NCI-H2081 treated with DMSO at 0.1 percent for 48 hours (cell line): ENCODE measurements at regions not wholly inside any gene's neighbourhood (a gene's known extent, or its start where the extent isn't known, plus 50 kb on each side); places are given as distances from the start of the nearest gene placed in this dataset.
A peak's percentile ranks its signal among the peaks of the same experiment; 100 is the strongest.
"Not testable (repeated sequence)": the region's sequence is repeated elsewhere in the genome, so short reads cannot be mapped to it uniquely, and the experiment has no call there.

Experiments
- DNase-seq: peaks from one replicate; lab custom pipeline; 2025; lab: John Stamatoyannopoulos, UW

GRCh38 chr13:86425170-86425815 is 626.1 kb upstream of the SLITRK6 start:
- DNase-seq, result no peak

DNA sequence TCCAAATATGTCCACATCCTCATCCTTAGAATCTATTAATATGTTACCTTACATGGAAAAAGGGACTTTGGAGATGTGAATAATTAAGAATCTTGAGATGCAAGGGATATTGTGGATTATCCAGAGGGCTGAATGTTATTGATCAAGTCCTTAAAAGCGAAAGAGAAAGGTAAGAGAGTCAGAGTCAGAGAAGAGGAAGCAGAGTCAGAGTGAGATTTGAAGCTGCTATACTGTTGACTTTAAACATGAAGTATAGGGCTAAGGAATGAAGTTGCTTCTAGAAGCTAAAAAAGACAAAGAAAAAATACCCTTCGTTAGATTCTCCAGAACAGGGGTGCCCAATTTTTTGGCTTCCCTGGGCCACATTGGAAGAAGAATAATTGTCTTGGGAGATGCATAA is 627.2 kb upstream of the SLITRK6 start:
- no peak for DNase-seq

- DNase-seq, result no peak
These were observed 630.5 kb upstream of the SLITRK6 start for GRCh38 chr13:86429756-86430155.

- DNase-seq, result no peak
These were observed 638.8 kb upstream of the SLITRK6 start for GRCh38 chr13:86438034-86438433.

DNA sequence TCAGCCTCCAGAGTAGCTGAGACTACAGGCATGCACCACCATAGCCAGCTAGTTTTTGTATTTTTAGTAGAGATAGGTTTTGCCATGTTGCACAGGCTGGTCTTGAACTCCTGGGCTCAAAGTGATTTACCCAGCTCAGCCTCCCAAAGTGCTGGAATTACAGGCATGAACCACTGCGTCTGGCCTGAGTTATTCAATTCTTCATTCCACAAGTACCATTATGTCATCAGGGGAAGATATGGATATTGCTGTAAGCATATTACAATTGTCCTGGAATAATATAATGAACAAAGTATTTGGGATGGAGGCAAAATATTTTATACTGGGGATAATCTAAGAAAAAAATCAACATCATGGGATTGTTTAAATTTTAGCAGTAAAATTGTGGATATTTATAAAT is 646.0 kb upstream of the SLITRK6 start:
- no peak for DNase-seq

GRCh38 chr13:86445672-86446071 is 646.5 kb upstream of the SLITRK6 start:
- DNase-seq, result no peak

- peak; percentile 35 for DNase-seq
These were observed 647.1 kb upstream of the SLITRK6 start for GRCh38 chr13:86446311-86446710.

GRCh38 chr13:86447479-86447878 is 648.3 kb upstream of the SLITRK6 start:
- no peak for DNase-seq

GRCh38 chr13:86462011-86462410 is 662.8 kb upstream of the SLITRK6 start:
- no peak for DNase-seq

DNA sequence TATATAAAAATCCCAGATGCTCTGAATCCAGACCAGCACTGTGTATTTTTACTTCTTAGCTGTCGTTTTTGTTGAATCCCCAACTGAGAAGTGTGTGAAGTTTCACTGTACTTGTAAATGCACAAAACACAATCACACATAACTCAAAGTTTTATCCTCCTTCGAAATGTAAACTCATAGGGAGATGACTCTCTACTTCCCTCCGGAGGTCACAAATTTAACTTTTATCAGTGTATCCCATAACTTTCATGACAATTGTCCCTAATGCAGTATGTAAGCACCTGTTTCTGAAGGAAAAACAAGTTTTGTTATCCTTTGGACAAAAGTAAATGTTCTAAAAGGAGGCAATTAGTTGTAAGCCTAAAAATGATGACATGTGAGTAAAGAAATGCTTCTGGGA is 665.0 kb upstream of the SLITRK6 start:
- DNase-seq, result no peak

GRCh38 chr13:86474971-86475370 is 675.8 kb upstream of the SLITRK6 start:
- DNase-seq, result no peak

DNA sequence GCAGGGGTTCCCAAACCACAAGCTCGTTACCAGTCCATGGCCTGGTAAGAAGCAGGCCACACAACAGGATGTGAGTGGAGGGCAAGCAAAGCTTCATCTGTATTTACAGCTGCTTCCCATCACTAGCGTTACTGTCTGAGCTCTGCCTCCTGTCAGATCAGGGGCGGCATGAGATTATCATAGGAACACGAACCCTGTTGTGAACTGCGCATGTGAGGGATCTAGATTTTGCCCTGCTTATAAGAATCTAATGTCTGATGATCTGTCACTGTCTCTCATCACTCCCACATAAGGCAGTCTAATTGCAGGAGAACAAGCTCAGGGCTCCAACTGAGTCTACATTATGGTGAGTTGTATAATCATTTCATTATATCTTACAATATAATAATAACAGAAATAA is 677.4 kb upstream of the SLITRK6 start:
- no peak for DNase-seq

DNA sequence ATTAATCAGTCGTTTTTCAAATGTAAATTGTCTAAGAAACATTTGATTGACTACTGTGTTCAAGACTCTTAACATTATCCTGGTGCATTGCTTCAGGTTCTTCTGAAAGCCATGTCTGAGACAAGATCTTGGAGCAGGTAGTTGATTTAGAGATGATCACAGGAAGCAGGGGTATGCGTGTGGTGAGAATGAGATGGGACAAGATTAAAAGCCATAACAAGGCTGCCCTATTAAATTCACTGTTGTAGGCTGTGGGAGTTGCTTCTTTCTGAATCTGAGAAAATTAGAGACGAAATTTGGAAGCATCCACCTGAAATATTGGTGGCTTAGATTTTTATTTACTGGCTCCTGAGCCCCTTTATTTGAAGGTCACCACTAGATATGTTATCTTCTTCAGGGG is 687.4 kb upstream of the SLITRK6 start:
- DNase-seq, result no peak

GRCh38 chr13:86491121-86491520 is 691.9 kb upstream of the SLITRK6 start:
- DNase-seq, result no peak

DNA sequence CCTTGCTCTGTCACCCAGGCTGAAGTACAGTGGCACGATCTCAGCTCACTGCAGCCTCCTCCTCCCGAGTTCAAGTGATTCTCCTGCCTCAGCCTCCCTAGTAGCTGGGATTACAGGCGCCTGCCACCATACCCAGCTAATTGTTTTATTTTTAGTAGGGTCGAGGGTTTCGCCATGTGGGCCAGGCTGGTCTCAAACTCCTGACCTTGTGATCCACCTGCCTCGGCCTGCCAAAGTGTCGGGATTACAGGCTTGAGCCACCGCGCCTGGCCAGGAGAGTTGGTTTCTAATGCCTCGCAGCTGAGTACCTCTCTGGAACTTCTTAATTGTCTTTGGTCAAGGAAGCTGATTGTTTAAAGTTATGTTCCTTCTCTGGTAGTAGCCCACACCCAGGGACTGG is 702.7 kb upstream of the SLITRK6 start:
- not testable (repeated sequence) for DNase-seq

- DNase-seq, result no peak
These were observed 711.6 kb upstream of the SLITRK6 start for GRCh38 chr13:86510792-86511191.

GRCh38 chr13:86541461-86541860 is 742.2 kb upstream of the SLITRK6 start:
- no peak for DNase-seq

DNA sequence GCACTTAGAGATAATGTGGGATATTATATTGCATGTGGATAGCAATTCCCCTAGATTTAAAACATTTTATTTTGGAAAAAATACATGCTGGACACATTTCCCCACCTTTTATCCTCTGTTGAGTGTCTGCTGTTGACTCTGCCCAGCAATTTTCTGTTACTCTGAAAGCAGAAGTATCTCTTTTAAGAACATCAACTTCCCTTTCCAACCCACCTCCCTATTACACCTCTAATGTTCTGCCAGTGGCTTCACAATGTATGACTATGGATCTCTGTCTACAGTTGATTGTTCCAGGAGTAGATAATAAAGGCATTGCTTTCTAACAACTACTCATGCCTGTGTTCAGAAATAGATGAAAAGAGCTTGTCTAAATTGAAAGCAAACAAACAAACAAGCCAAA is 754.8 kb upstream of the SLITRK6 start:
- DNase-seq, result no peak

DNA sequence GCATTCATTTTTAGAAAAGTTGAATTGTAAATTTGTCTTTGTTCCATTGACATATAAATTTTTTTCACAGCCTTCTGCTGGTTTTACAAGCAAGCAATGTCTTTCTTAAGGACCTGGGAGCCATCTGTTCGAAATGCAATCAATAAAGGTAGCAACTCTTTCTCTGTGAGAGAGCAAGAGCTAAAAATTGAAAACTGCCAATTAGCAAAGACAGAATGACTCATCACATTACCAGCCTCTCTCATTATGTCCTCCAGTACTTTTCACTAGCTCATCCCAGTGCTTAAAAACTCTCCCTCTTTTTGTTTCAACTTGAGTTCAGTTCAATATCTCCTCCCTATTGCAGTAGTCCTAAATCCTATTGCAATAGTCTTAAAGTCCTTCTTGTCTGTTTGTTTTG is 760.7 kb upstream of the SLITRK6 start:
- DNase-seq, result no peak

DNA sequence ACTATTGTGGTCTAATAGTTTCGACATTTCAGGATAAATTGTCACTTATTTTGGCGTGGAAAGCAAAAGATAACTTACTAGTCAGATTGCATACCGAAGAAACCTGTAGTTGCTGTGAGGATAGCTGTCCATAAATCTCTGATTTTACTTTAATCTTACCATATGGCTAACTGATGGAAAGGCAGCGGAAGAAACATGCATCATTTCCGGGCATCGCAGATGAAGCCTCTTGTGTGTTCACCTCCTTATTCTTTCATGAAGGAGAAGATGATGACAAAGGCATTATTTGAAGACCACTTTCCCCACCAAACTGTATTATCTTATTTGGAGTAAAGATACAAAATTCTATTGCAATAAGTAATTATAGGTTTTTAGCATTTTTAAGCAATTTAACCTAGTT is 763.6 kb upstream of the SLITRK6 start:
- DNase-seq, result no peak

DNA sequence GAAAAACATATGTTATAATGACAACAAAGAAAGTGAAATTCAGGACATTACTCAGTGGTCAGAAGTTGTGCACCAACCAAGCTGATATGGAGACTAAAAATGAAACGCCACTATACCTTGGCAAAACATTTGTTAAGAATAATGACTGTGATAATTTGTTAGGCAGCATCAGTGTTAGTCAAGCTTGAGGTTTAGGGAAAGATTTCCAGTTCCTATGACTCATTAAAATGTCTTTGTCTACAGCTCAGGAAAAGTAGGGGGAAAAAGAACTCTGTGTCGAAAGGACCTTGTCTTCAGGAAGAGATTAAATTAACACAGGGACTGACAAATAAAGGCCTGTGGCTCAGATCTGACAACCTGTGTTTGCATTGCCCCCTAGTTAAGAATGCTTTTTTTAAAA is 764.1 kb upstream of the SLITRK6 start:
- DNase-seq, result no peak

DNA sequence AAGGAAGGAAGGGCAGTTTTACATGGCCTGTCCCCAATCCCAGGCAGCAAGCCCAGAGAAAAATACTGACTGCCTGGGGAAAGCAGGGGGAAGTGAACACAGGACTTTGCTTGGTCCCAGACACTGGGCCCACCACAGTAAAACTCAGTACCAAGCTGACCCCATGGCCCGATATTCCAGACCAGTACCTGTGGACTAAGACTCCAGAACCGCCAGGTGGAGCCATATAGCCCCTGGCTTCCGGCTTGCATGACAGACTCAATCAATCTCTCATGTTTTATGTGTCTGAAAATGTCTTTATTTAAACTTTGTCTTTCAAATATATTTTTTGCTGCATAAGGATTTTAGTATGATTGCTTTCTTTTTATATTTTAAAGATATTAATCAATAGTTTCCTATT is 767.9 kb upstream of the SLITRK6 start:
- no peak for DNase-seq

GRCh38 chr13:86569119-86569518 is 769.9 kb upstream of the SLITRK6 start:
- DNase-seq, result no peak

DNA sequence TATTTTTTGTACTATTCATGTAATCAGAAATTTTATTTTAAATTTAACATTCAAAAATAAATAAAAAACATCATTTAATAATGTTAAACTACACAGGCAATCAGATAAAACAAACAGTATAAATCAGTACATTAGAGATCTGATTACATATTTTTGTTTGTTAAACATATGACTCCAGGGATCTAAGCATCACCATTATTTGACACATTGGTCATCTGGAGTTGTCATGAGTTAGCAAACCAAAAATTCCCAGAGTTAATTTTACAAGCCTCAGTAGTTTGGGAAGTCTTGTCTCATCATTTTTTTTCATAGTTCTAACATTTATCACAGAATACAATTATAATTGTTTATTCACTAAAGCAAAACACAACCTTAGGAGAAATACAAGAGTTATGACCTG is 770.8 kb upstream of the SLITRK6 start:
- no peak for DNase-seq

DNA sequence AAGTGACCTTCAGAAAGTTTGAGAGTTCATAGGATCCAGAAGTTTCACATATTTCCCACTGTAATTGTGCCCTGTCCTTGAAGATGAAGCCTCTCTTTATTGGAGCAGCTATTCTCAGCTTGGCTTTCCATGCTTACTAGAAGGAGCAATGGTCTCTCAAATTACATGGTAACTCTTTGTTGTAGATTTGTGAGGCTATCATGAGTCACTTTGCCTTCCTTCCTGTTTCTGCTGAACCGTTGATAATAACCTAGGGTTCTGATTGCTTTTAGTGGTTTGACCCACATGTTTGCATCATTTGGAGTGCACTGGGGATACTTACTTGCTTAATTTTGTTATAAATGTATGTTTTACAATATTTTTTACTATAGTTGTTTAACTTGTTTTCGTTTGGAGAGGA is 772.9 kb upstream of the SLITRK6 start:
- DNase-seq, result no peak
